AG04450 (cell line): ENCODE measurements at regions not wholly inside any gene's neighbourhood (a gene's known extent, or its start where the extent isn't known, plus 50 kb on each side); places are given as distances from the start of the nearest gene placed in this dataset.

Experiments
- CTCF ChIA-PET: fragments of 300-600, 350-600 bp; formaldehyde crosslinking; extraction: SDS; loops from one replicate; lab custom pipeline; 2022; ENCODE audit warnings: antibody characterized with exemption, inconsistent platforms; lab: Charles Lee
- POLR2A ChIA-PET: fragments of 350-600 bp; formaldehyde crosslinking; extraction: SDS; loops from one replicate; lab custom pipeline; 2021; ENCODE audit warnings: antibody characterized with exemption, inconsistent platforms; lab: Yijun Ruan, JAX
- DNase-seq: peaks from one replicate; pipeline ENCODE4 v3.0.0-alpha.2; 2011; ENCODE audit warnings: low read depth, low spot score
- H3K27ac ChIP-seq: one replicate; pipeline ENCODE4 v1.5.1; 2012; ENCODE audit warnings: low read depth, low read length, control low read depth
- H3K27me3 ChIP-seq: one replicate; pipeline ENCODE4 v1.6.0; 2012; ENCODE audit warnings: low read length; ENCODE audit not compliant: control insufficient read depth, insufficient read depth
- H3K4me3 ChIP-seq: 2 replicates; pipeline ENCODE4 v1.5.1; 2011; ENCODE audit warnings: mild to moderate bottlenecking, low read depth, low read length, control low read depth
- H3K9me3 ChIP-seq: 2 replicates; pipeline ENCODE4 v1.5.1; 2012; ENCODE audit warnings: low read length; ENCODE audit not compliant: control insufficient read depth, insufficient read depth
- CTCF ChIP-seq: IDR thresholded peaks from 2 replicates; pipeline ENCODE4 v1.5.1; 2011; ENCODE audit warnings: low read depth, low read length, control low read depth, inconsistent platforms

- ChIA-PET CTCF (no interaction called here), POLR2A (no interaction called here)
- H3K4me3 ChIP-seq, result no peak overlapping the region
- H3K27me3 ChIP-seq, result no peaks in the 10 kb centered on the region
- no peak overlapping the region for H3K27ac ChIP-seq
- TF ChIP-seq CTCF, result no peak
- no peak for DNase-seq
- H3K9me3 ChIP-seq, result no peaks in the 10 kb centered on the region
Observed at GRCh38 chr6:67897998-67898607, 737.0 kb upstream of the ADGRB3 start.

- Histone ChIP-seq H3K4me3 (no peak overlapping the region), H3K27me3 (no peaks in the 10 kb centered on the region), H3K27ac (no peak overlapping the region), H3K9me3 (no peaks in the 10 kb centered on the region)
- CTCF ChIA-PET, result no interaction called here
- POLR2A ChIA-PET, result no interaction called here
- no peak for DNase-seq
- TF ChIP-seq CTCF, result no peak
Observed at GRCh38 chr6:67896476-67896875, 738.6 kb upstream of the ADGRB3 start.

- Histone ChIP-seq H3K27me3 (no peaks in the 10 kb centered on the region), H3K27ac (no peak overlapping the region), H3K9me3 (peaks cover 21% of the 10 kb centered on the region), H3K4me3 (no peak overlapping the region)
- ChIA-PET POLR2A (no interaction called here), CTCF (no interaction called here)
- no peak for TF ChIP-seq CTCF
- DNase-seq, result no peak
Observed at GRCh38 chr6:67889682-67889995, 745.4 kb upstream of the ADGRB3 start.

GRCh38 chr6:67888886-67889681 lies 746.0 kb upstream of the ADGRB3 start:
- no peak for TF ChIP-seq CTCF
- CTCF ChIA-PET, result no interaction called here
- Histone ChIP-seq H3K27me3 (no peaks in the 10 kb centered on the region), H3K27ac (no peak overlapping the region), H3K9me3 (peaks cover 21% of the 10 kb centered on the region), H3K4me3 (no peak overlapping the region)
- DNase-seq, result no peak
- POLR2A ChIA-PET, result no interaction called here

- H3K27me3 ChIP-seq, result no peaks in the 10 kb centered on the region
- H3K9me3 ChIP-seq, result peaks cover 23% of the 10 kb centered on the region
- POLR2A ChIA-PET, result no interaction called here
- no peak overlapping the region for H3K4me3 ChIP-seq
- H3K27ac ChIP-seq, result no peak overlapping the region
- no peak for DNase-seq
- CTCF ChIA-PET, result no interaction called here
- TF ChIP-seq CTCF, result no peak
Observed at GRCh38 chr6:67888546-67888885, 746.6 kb upstream of the ADGRB3 start.
